ENCODE measurements at regions not wholly inside any gene's neighbourhood (a gene's known extent, or its start where the extent isn't known, plus 50 kb on each side); places are given as distances from the start of the nearest gene placed in this dataset.

DNA sequence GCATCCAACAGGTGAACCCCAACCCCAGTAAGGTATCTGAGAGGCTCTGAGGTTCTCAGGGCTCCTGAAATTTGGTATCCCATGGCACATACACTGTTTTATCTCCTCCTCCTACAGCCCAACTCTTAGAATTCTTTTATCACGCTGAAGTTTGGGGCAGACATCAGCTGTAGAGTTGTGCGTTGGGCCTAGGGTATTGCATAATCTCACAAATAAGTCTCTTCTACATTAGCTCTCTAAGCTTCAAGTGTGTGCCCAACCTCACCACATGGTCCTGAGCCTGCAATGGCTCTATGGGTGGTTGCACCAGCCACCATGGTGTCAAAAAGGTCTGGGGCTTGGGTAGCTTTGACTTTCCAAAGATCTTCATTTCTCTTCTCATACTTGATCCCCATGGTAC lies 603.0 kb downstream of the BUD13 start:
- DNase-seq (ENCODE audit: low read depth, low spot score) (no peak), ATAC-seq (no peak)
- POLR2A ChIA-PET: no interaction called here
- intact Hi-C loops (cut with micrococcal nuclease; ENCODE audit: unreplicated experiment): no loop called here
- Histone ChIP-seq H3K9me3 (ENCODE audit: control insufficient read depth, insufficient read depth, low read depth, low read length) (no peaks in the 10 kb centered on the region), H3K27me3 (ENCODE audit: control insufficient read depth, insufficient read depth, low read length) (no peaks in the 10 kb centered on the region; the same call in none of the 2 replicates), H3K27ac (ENCODE audit: low read length) (no peak overlapping the region), H3K36me3 (ENCODE audit: control insufficient read depth, insufficient read depth, low read length) (no peaks in the 10 kb centered on the region), H3K4me1 (ENCODE audit: control insufficient read depth, insufficient read depth, low read length) (no peaks in the 10 kb centered on the region), H3K4me3 (ENCODE audit: low read depth in 2 of 2, low read length in 2 of 2) (no peak overlapping the region)
- BruUV-seq (replicated peaks): no TSS peak
- in situ Hi-C loops (cut with HindIII; ENCODE audit: low pct_unique_long_range_greater_than_20kb, low sequenced_read_pairs): no loop called here
- CTCF ChIA-PET: no interaction called here
- TF ChIP-seq TCF7L2 (IDR thresholded peaks at IDR 0.05; ENCODE audit: low read depth, low read length): no peak
- no peak for TF ChIP-seq POLR2AphosphoS5 (IDR thresholded peaks at IDR 0.05; ENCODE audit: low read depth, low read length)
- TF ChIP-seq SIN3A (IDR thresholded peaks at IDR 0.05; ENCODE audit: borderline replicate concordance, insufficient read depth, low read depth, low read length): no peak
- TF ChIP-seq, protein P1, sequence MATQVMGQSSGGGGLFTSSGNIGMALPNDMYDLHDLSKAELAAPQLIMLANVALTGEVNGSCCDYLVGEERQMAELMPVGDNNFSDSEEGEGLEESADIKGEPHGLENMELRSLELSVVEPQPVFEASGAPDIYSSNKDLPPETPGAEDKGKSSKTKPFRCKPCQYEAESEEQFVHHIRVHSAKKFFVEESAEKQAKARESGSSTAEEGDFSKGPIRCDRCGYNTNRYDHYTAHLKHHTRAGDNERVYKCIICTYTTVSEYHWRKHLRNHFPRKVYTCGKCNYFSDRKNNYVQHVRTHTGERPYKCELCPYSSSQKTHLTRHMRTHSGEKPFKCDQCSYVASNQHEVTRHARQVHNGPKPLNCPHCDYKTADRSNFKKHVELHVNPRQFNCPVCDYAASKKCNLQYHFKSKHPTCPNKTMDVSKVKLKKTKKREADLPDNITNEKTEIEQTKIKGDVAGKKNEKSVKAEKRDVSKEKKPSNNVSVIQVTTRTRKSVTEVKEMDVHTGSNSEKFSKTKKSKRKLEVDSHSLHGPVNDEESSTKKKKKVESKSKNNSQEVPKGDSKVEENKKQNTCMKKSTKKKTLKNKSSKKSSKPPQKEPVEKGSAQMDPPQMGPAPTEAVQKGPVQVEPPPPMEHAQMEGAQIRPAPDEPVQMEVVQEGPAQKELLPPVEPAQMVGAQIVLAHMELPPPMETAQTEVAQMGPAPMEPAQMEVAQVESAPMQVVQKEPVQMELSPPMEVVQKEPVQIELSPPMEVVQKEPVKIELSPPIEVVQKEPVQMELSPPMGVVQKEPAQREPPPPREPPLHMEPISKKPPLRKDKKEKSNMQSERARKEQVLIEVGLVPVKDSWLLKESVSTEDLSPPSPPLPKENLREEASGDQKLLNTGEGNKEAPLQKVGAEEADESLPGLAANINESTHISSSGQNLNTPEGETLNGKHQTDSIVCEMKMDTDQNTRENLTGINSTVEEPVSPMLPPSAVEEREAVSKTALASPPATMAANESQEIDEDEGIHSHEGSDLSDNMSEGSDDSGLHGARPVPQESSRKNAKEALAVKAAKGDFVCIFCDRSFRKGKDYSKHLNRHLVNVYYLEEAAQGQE (IDR thresholded peaks at IDR 0.05; ENCODE audit: insufficient read depth in 1 of 2, low read depth in 2 of 2, low read length in 1 of 2): no peak
- TF ChIP-seq, protein P2, sequence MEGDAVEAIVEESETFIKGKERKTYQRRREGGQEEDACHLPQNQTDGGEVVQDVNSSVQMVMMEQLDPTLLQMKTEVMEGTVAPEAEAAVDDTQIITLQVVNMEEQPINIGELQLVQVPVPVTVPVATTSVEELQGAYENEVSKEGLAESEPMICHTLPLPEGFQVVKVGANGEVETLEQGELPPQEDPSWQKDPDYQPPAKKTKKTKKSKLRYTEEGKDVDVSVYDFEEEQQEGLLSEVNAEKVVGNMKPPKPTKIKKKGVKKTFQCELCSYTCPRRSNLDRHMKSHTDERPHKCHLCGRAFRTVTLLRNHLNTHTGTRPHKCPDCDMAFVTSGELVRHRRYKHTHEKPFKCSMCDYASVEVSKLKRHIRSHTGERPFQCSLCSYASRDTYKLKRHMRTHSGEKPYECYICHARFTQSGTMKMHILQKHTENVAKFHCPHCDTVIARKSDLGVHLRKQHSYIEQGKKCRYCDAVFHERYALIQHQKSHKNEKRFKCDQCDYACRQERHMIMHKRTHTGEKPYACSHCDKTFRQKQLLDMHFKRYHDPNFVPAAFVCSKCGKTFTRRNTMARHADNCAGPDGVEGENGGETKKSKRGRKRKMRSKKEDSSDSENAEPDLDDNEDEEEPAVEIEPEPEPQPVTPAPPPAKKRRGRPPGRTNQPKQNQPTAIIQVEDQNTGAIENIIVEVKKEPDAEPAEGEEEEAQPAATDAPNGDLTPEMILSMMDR (IDR thresholded peaks at IDR 0.05): no peak

DNA sequence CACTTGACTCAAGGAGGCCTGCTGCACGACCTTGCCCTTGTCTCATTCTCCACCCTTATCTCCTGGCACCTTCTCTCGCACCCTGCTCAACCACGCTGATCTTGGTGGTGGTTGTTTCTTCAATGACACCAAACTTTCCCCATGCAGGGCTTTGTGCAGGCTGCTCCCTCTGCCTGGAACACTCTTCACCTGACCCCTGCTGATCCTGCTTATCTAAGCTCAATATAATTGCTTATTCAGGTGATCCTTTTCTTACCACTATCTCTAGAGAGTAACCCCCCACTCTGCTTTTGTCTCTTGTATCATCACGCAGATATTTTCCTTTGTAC lies 604.4 kb downstream of the BUD13 start:
- CTCF ChIA-PET: no interaction called here
- no peak for DNase-seq (ENCODE audit: low read depth, low spot score)
- intact Hi-C loops (cut with micrococcal nuclease; ENCODE audit: unreplicated experiment) (no loop called here), in situ Hi-C loops (cut with HindIII; ENCODE audit: low pct_unique_long_range_greater_than_20kb, low sequenced_read_pairs) (no loop called here)
- Histone ChIP-seq H3K9me3 (ENCODE audit: control insufficient read depth, insufficient read depth, low read depth, low read length) (no peaks in the 10 kb centered on the region), H3K4me1 (ENCODE audit: control insufficient read depth, insufficient read depth, low read length) (no peaks in the 10 kb centered on the region), H3K27ac (ENCODE audit: low read length) (no peak overlapping the region), H3K27me3 (ENCODE audit: control insufficient read depth, insufficient read depth, low read length) (peaks cover 6% of the 10 kb centered on the region), H3K36me3 (ENCODE audit: control insufficient read depth, insufficient read depth, low read length) (no peaks in the 10 kb centered on the region), H3K4me3 (ENCODE audit: low read depth in 2 of 2, low read length in 2 of 2) (no peak overlapping the region)
- BruUV-seq (replicated peaks): no TSS peak
- TF ChIP-seq SIN3A (IDR thresholded peaks at IDR 0.05; ENCODE audit: borderline replicate concordance, insufficient read depth, low read depth, low read length): no peak
- TF ChIP-seq, protein P1 (IDR thresholded peaks at IDR 0.05; ENCODE audit: insufficient read depth in 1 of 2, low read depth in 2 of 2, low read length in 1 of 2): no peak
- TF ChIP-seq TCF7L2 (IDR thresholded peaks at IDR 0.05; ENCODE audit: low read depth, low read length): no peak
- TF ChIP-seq POLR2AphosphoS5 (IDR thresholded peaks at IDR 0.05; ENCODE audit: low read depth, low read length): no peak
- TF ChIP-seq, protein P2 (IDR thresholded peaks at IDR 0.05): no peak
- no peak for ATAC-seq
- POLR2A ChIA-PET: no interaction called here
